ENCODE measurements at regions not wholly inside any gene's neighbourhood (a gene's known extent, or its start where the extent isn't known, plus 50 kb on each side); places are given as distances from the start of the nearest gene placed in this dataset.

- TF ChIP-seq POLR2A (IDR thresholded peaks at IDR 0.05), result no peak
- TF ChIP-seq CTCF (IDR thresholded peaks at IDR 0.05), result no peak
- H3K36me3 ChIP-seq (replicated peaks in 1 of 2), result no peaks in the 10 kb centered on the region
- DNase-seq, result no peak
- 54 to 72% (median 62%) methylated on average over 5 of the region's 5 CpGs for WGBS, 4 donors
- no peak overlapping the region for H3K27ac ChIP-seq
- no peaks in the 10 kb centered on the region for H3K27me3 ChIP-seq
- H3K4me3 ChIP-seq, result no peak overlapping the region
- H3K4me1 ChIP-seq (replicated peaks in 1 of 2), result no peaks in the 10 kb centered on the region
- no peaks in the 10 kb centered on the region for H3K9me3 ChIP-seq (replicated peaks in 1 of 3)
- intact Hi-C loops (cut with DNase I), result no loop called here
Measured at GRCh38 chr5:8138884-8139283, 269.9 kb downstream of the MTRR start.

- intact Hi-C loops (cut with DNase I), result no loop called here
- Histone ChIP-seq H3K4me1 (replicated peaks in 1 of 2) (no peaks in the 10 kb centered on the region), H3K4me3 (no peak overlapping the region), H3K9me3 (replicated peaks in 1 of 3) (no peaks in the 10 kb centered on the region), H3K27ac (no peak overlapping the region), H3K27me3 (no peaks in the 10 kb centered on the region), H3K36me3 (replicated peaks in 1 of 2) (no peaks in the 10 kb centered on the region)
- 62 to 84% (median 80%) methylated on average over 1 of the region's 1 CpG for WGBS, 4 donors
- DNase-seq, result no peak
- TF ChIP-seq POLR2A (IDR thresholded peaks at IDR 0.05) (no peak), CTCF (IDR thresholded peaks at IDR 0.05) (no peak)
Measured at GRCh38 chr5:8150791-8151190, 281.8 kb downstream of the MTRR start.

DNA sequence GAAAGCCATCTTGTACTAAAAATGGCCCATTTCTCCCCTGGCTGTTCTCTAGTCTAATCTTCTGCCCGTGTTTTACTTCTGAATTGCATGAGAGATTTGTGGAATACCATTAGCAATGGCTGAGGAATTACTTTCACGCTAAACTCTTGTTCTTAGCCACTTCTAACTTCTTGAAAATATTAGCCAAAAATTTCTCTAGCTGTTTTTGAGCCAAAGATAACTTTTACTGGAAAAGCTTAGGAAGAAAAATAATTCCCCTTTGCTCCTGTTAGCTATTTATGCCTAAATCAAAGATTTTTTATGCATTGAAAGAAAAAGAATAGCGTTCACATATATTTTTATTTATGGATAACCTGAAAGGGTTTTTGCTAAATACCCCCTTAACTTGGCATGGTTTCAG lies 287.8 kb downstream of the MTRR start:
- no peak overlapping the region for H3K4me3 ChIP-seq
- H3K36me3 ChIP-seq (replicated peaks in 1 of 2), result no peaks in the 10 kb centered on the region
- DNase-seq, result no peak
- no peaks in the 10 kb centered on the region for H3K9me3 ChIP-seq (replicated peaks in 1 of 3)
- H3K27ac ChIP-seq, result no peak overlapping the region
- TF ChIP-seq POLR2A (IDR thresholded peaks at IDR 0.05) (no peak), CTCF (IDR thresholded peaks at IDR 0.05) (no peak)
- no peaks in the 10 kb centered on the region for H3K4me1 ChIP-seq (replicated peaks in 1 of 2)
- intact Hi-C loops (cut with DNase I), result no loop called here
- 51 to 67% (median 60%) methylated on average over 3 of the region's 3 CpGs for WGBS, 4 donors
- no peaks in the 10 kb centered on the region for H3K27me3 ChIP-seq

- 62 to 69% (median 68%) methylated on average over 7 of the region's 7 CpGs for WGBS, 4 donors
- no peak overlapping the region for H3K4me3 ChIP-seq
- no peaks in the 10 kb centered on the region for H3K9me3 ChIP-seq (replicated peaks in 1 of 3)
- no peaks in the 10 kb centered on the region for H3K27me3 ChIP-seq
- TF ChIP-seq POLR2A (IDR thresholded peaks at IDR 0.05), result no peak
- TF ChIP-seq CTCF (IDR thresholded peaks at IDR 0.05), result no peak
- H3K36me3 ChIP-seq (replicated peaks in 1 of 2), result no peaks in the 10 kb centered on the region
- no peaks in the 10 kb centered on the region for H3K4me1 ChIP-seq (replicated peaks in 1 of 2)
- intact Hi-C loops (cut with DNase I), result no loop called here
- no peak overlapping the region for H3K27ac ChIP-seq
- DNase-seq, result no peak
Measured at GRCh38 chr5:8157320-8157822, 288.4 kb downstream of the MTRR start.
